ENCODE measurements at regions not wholly inside any gene's neighbourhood (a gene's known extent, or its start where the extent isn't known, plus 50 kb on each side); places are given as distances from the start of the nearest gene placed in this dataset.

DNA sequence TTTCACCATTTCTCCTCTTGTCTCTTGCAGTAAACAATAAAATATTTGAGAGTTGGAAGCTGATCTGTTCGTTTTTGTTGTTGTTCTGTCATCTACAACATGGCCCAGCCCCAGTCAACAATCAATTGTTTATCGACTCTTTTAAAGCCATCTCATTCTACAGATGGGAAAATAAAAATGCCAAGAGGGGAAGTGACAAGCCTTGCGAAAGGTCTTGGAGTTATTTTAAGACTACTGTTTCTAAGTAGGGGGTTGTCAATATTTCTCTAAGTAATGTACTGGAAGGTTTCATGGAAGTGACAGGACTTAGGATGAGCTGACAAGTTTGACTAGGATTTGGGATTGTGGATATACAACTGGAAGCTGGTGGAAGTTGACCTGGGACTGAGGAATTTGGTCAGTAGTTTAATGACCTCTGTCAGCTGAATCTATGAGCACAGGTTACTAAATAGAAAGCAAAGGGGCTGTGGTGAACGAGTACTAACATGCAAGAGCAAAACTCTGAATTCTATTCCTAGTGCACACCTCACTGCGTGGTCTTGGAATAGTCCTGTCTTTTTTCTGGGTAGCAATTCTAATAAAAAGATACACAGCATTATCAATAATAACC is 57.5 kb upstream of the ADRB2 start (continued):
- TF ChIP-seq ZNF501 (CRISPR knock-in tag; IDR thresholded peaks at IDR 0.05): no peak

DNA sequence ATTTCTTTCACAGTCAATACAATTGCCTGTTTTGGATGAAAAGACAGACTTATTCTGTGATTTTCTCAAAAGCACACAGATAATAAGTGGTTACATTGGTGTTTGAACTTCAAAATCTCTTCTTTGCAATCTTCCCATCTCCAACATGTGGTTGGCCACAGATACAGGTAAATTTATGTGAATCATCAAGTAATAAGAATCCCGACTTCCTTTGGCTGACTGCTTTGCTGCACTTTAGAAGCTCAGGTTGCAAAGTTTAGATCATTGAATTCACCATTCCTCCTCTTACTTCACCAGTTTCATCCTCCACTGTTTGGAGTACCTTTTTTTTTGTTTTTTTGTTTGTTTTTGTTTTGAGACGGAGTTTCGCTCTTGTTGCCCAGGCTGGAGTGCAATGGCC is 56.5 kb upstream of the ADRB2 start:
- no peak overlapping the region for H3K9ac ChIP-seq (ENCODE audit: insufficient read depth, low read depth, low read length)
- no peaks in the 10 kb centered on the region for H3K4me1 ChIP-seq (ENCODE audit: insufficient read depth, low read length)
- no peak overlapping the region for H3K4me2 ChIP-seq (ENCODE audit: low read depth, low read length)
- in situ Hi-C loops (cut with HindIII; ENCODE audit: extremely low pct_ligation_motif_present, low pct_unique_long_range_greater_than_20kb) (no loop called here), intact Hi-C loops (cut with micrococcal nuclease; ENCODE audit: unreplicated experiment) (no loop called here)
- DNase-seq (ENCODE audit: low spot score): no peak
- 38% methylated on average over 3 of the region's 3 CpGs for WGBS (ENCODE audit: low lambda C conversion rate)
- H3K9me3 ChIP-seq (ENCODE audit: low read length): no peaks in the 10 kb centered on the region
- no peak overlapping the region for H3K27ac ChIP-seq (ENCODE audit: extremely low read length, insufficient read depth, low read length)
- H2AFZ ChIP-seq (ENCODE audit: low read length): no peak overlapping the region
- no peaks in the 10 kb centered on the region for H3K79me2 ChIP-seq (ENCODE audit: insufficient read depth, low read length)
- no peaks in the 10 kb centered on the region for H4K20me1 ChIP-seq (ENCODE audit: insufficient read depth, low read length)
- BruUV-seq (replicated peaks): no TSS peak
- no peaks in the 10 kb centered on the region; a peak in 1 of 5 replicates for H3K27me3 ChIP-seq (ENCODE audit: control insufficient read depth in 1 of 2, insufficient read depth in 2 of 2, low read length in 2 of 2)
- POLR2A ChIA-PET: no interaction called here
- no peak for ATAC-seq
- no peak overlapping the region for H3K4me3 ChIP-seq (replicated peaks in 1 of 3; ENCODE audit: insufficient read depth in 1 of 3, low read depth in 2 of 3, low read length in 3 of 3)
- no peak for FAIRE-seq
- no peaks in the 10 kb centered on the region for H3K36me3 ChIP-seq (replicated peaks in 1 of 2; ENCODE audit: control insufficient read depth in 1 of 2, insufficient read depth in 2 of 2, low read length in 2 of 2)
- CTCF ChIA-PET (ENCODE audit: low intra/inter-chr PET ratio, low total read pairs): no interaction called here
- TF ChIP-seq, protein P1, sequence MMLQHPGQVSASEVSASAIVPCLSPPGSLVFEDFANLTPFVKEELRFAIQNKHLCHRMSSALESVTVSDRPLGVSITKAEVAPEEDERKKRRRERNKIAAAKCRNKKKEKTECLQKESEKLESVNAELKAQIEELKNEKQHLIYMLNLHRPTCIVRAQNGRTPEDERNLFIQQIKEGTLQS (CRISPR knock-in tag; IDR thresholded peaks at IDR 0.05): no peak
- TF ChIP-seq SMARCE1 (IDR thresholded peaks at IDR 0.05; ENCODE audit: borderline replicate concordance) (no peak), KDM1A (CRISPR knock-in tag; IDR thresholded peaks at IDR 0.05) (no peak), KLF9 (CRISPR knock-in tag; IDR thresholded peaks at IDR 0.05; ENCODE audit: low read depth) (no peak), FOXA3 (CRISPR knock-in tag; IDR thresholded peaks at IDR 0.05) (no peak), ZNF687 (CRISPR knock-in tag; IDR thresholded peaks at IDR 0.05) (no peak), ZNF430 (CRISPR knock-in tag; IDR thresholded peaks at IDR 0.05) (no peak)

Data from HepG2 (cell line).